ENCODE measurements at regions not wholly inside any gene's neighbourhood (a gene's known extent, or its start where the extent isn't known, plus 50 kb on each side); places are given as distances from the start of the nearest gene placed in this dataset.

DNA sequence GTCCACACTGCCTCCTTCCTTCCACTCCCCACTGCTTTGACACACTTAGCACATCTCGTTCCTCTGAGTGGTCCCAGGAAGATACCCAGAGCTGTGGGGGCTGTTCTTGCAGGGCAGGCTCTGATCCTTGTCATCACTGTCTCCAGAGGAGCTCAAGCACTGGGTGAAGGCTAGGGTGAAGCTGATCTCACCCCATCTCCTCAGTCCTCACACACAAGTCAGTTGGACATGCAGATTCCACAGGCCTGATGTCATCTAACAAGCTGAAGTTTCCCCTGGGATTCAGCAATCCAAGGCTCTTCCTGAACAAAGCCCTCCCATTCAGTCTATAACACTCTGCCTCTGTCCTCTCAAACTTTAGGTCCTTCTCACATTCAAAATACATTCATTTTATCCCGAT lies 90.6 kb upstream of the RAB6C start:
- H3K9me3 ChIP-seq (ENCODE audit: control insufficient read depth, insufficient read depth, low read length), result no peaks in the 10 kb centered on the region
- H3K79me2 ChIP-seq (ENCODE audit: control insufficient read depth, low read length), result no peaks in the 10 kb centered on the region
- H3K4me2 ChIP-seq (ENCODE audit: low read length), result no peak overlapping the region
- no peak overlapping the region for H3K4me3 ChIP-seq (ENCODE audit: low read length)
- H3K27me3 ChIP-seq (ENCODE audit: control insufficient read depth, low read length), result peaks cover 13% of the 10 kb centered on the region
- no peaks in the 10 kb centered on the region for H3K4me1 ChIP-seq (ENCODE audit: control insufficient read depth, low read length)
- no peaks in the 10 kb centered on the region for H3K9me2 ChIP-seq (replicated peaks; ENCODE audit: control insufficient read depth, low read length)
- H3K27ac ChIP-seq (ENCODE audit: low read depth, low read length), result no peak overlapping the region
- H3F3A ChIP-seq (ENCODE audit: control insufficient read depth, insufficient read depth), result no peaks in the 10 kb centered on the region
- no peaks in the 10 kb centered on the region for H3K36me3 ChIP-seq (ENCODE audit: control insufficient read depth, low read length)
- no peaks in the 10 kb centered on the region for H4K20me1 ChIP-seq (ENCODE audit: control insufficient read depth, insufficient read depth, low read depth, low read length)
- TF ChIP-seq EZH2phosphoT487 (IDR thresholded peaks at IDR 0.05; ENCODE audit: borderline replicate concordance, low read length) (no peak), CTCF (IDR thresholded peaks at IDR 0.05; ENCODE audit: low read depth, low read length, poor library complexity, severe bottlenecking) (no peak)

DNA sequence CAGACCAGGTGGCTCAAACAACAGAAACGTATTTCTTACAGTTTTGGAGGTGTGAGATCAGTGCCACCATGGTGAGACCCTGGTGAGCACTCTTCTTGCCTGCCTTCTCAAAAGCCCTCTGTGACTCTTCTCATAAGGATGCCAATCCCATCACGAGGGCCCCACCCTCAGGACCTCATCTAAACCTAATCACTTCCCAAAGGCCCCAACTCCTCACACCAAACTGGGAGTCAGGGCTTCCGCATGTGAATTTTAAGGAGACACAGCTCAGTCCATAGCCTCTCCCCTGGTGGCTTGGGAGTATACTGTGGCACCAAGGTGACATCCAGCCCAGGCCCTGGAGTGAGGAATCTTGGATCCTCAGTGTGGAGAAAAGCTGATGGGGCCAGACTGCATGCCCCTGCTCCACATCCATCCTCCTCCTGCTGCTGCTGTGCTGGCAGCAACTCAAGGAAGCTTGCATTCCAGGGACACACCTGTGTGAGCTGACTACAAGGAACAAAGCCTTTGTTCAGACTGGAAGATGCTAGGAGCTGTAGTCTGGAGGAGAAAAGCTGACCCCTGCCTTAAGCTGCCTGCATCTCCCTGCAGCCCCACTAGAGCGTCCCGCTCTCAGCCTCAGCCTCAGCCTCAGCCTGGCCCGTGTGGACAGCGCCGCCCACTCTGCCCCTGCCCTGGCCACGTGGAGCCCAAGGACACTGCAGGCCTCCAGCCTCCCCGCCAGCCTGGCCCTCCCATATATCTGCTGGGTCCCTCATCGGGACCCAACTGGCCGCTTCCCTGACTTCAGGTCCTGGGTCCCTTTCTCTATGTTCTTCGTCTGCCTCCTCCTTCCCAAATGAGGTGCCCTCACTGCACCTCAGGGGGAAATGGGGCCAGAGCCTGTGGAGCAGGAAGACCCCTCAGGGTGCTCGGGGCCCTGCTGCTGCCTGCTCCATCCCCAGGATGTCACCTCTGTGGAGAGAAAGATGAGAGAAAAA lies 87.8 kb upstream of the RAB6C start:
- H4K20me1 ChIP-seq (ENCODE audit: control insufficient read depth, insufficient read depth, low read depth, low read length), result no peaks in the 10 kb centered on the region
- no peak overlapping the region for H3K4me3 ChIP-seq (ENCODE audit: low read length)
- no peaks in the 10 kb centered on the region for H3K79me2 ChIP-seq (ENCODE audit: control insufficient read depth, low read length)
- H3F3A ChIP-seq (ENCODE audit: control insufficient read depth, insufficient read depth), result no peaks in the 10 kb centered on the region
- no peaks in the 10 kb centered on the region for H3K9me2 ChIP-seq (replicated peaks; ENCODE audit: control insufficient read depth, low read length)
- no peaks in the 10 kb centered on the region for H3K4me1 ChIP-seq (ENCODE audit: control insufficient read depth, low read length)
- H3K27me3 ChIP-seq (ENCODE audit: control insufficient read depth, low read length), result peaks cover 10% of the 10 kb centered on the region
- H3K4me2 ChIP-seq (ENCODE audit: low read length), result no peak overlapping the region
- H3K27ac ChIP-seq (ENCODE audit: low read depth, low read length), result no peak overlapping the region
- no peaks in the 10 kb centered on the region for H3K9me3 ChIP-seq (ENCODE audit: control insufficient read depth, insufficient read depth, low read length)
- TF ChIP-seq EZH2phosphoT487 (IDR thresholded peaks at IDR 0.05; ENCODE audit: borderline replicate concordance, low read length) (no peak), CTCF (IDR thresholded peaks at IDR 0.05; ENCODE audit: low read depth, low read length, poor library complexity, severe bottlenecking) (no peak)
- no peaks in the 10 kb centered on the region for H3K36me3 ChIP-seq (ENCODE audit: control insufficient read depth, low read length)

GRCh38 chr2:129892360-129892759 lies 87.1 kb upstream of the RAB6C start:
- no peak overlapping the region for H3K4me2 ChIP-seq (ENCODE audit: low read length)
- H3K27ac ChIP-seq (ENCODE audit: low read depth, low read length), result no peak overlapping the region
- no peak overlapping the region for H3K4me3 ChIP-seq (ENCODE audit: low read length)
- H3K4me1 ChIP-seq (ENCODE audit: control insufficient read depth, low read length), result no peaks in the 10 kb centered on the region
- TF ChIP-seq CTCF (IDR thresholded peaks at IDR 0.05; ENCODE audit: low read depth, low read length, poor library complexity, severe bottlenecking) (no peak), EZH2phosphoT487 (IDR thresholded peaks at IDR 0.05; ENCODE audit: borderline replicate concordance, low read length) (no peak)
- H4K20me1 ChIP-seq (ENCODE audit: control insufficient read depth, insufficient read depth, low read depth, low read length), result no peaks in the 10 kb centered on the region
- H3K27me3 ChIP-seq (ENCODE audit: control insufficient read depth, low read length), result peaks cover 10% of the 10 kb centered on the region
- no peaks in the 10 kb centered on the region for H3K36me3 ChIP-seq (ENCODE audit: control insufficient read depth, low read length)
- no peaks in the 10 kb centered on the region for H3K79me2 ChIP-seq (ENCODE audit: control insufficient read depth, low read length)
- H3F3A ChIP-seq (ENCODE audit: control insufficient read depth, insufficient read depth), result no peaks in the 10 kb centered on the region
- no peaks in the 10 kb centered on the region for H3K9me2 ChIP-seq (replicated peaks; ENCODE audit: control insufficient read depth, low read length)
- no peaks in the 10 kb centered on the region for H3K9me3 ChIP-seq (ENCODE audit: control insufficient read depth, insufficient read depth, low read length)

Measured in DOHH2 (cell line).